ENCODE measurements at regions not wholly inside any gene's neighbourhood (a gene's known extent, or its start where the extent isn't known, plus 50 kb on each side); places are given as distances from the start of the nearest gene placed in this dataset.

DNA sequence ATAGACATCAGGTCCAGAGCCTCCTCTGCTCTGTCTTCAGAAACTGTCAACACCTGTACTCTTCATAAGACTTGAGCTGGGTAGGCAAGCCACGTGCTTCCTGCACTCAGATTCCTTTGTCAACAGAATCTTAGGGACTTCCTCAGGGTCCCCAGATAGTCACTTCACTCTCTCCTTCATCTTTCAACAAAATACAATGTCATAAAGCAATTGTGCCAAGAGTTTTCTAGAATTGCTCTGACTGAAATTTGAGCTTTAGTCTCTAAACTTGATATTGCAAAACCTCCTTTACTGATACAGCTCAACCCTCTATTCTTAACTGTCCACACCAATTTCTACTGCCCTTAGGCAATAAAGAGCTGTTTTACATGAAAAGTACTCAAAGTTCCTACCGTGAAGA lies 179.9 kb downstream of the IRS2 start:
- TF ChIP-seq, protein P1, sequence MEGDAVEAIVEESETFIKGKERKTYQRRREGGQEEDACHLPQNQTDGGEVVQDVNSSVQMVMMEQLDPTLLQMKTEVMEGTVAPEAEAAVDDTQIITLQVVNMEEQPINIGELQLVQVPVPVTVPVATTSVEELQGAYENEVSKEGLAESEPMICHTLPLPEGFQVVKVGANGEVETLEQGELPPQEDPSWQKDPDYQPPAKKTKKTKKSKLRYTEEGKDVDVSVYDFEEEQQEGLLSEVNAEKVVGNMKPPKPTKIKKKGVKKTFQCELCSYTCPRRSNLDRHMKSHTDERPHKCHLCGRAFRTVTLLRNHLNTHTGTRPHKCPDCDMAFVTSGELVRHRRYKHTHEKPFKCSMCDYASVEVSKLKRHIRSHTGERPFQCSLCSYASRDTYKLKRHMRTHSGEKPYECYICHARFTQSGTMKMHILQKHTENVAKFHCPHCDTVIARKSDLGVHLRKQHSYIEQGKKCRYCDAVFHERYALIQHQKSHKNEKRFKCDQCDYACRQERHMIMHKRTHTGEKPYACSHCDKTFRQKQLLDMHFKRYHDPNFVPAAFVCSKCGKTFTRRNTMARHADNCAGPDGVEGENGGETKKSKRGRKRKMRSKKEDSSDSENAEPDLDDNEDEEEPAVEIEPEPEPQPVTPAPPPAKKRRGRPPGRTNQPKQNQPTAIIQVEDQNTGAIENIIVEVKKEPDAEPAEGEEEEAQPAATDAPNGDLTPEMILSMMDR (conservative IDR thresholded peaks at IDR 0.05; ENCODE audit: low read depth, low read length): no peak
- peak; percentile 32 for DNase-seq (ENCODE audit: low read depth)
- H3K4me3 ChIP-seq (ENCODE audit: low read depth, low read length): no peak overlapping the region

DNA sequence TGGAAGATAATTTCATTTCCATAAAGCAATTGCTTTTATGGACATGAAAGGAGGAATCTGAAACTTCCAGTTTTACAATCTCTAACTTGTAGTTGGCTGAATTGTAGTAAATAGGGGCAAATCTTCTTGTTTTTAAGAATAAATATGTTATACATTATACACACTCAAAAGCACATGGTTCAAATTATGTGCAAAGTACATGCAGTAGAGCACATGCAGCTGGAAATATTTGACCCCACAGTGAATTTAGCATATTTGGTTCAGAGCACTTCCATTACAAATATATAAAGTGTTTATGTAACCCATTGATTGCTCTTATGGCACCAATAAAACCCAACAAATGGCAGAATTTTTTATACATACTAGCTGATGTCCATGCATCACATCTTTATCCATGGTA lies 180.5 kb downstream of the IRS2 start:
- DNase-seq (ENCODE audit: low read depth): no peak
- TF ChIP-seq, protein P1 (conservative IDR thresholded peaks at IDR 0.05; ENCODE audit: low read depth, low read length): no peak
- no peak overlapping the region for H3K4me3 ChIP-seq (ENCODE audit: low read depth, low read length)

DNA sequence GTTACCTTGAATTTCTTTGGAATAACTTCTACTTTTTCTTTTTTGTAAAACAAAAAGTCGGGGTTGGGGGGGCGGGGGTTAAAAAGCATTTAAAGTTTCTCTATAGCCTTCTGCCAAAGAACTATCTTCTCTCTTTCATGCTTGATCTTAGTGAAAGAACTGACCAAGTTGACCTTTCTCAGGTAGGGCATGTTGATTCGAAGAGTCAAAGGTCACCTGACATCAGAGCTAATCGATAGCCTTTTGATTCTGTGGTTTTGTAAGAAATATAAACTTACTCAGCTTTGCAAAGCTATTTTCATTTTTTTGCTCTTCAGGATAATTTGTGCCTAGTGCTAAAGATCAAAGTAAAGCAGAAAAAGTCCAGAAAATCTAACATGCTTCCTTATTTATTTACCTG lies 181.5 kb downstream of the IRS2 start:
- no peak overlapping the region for H3K4me3 ChIP-seq (ENCODE audit: low read depth, low read length)
- no peak for DNase-seq (ENCODE audit: low read depth)
- TF ChIP-seq, protein P1 (conservative IDR thresholded peaks at IDR 0.05; ENCODE audit: low read depth, low read length): no peak

DNA sequence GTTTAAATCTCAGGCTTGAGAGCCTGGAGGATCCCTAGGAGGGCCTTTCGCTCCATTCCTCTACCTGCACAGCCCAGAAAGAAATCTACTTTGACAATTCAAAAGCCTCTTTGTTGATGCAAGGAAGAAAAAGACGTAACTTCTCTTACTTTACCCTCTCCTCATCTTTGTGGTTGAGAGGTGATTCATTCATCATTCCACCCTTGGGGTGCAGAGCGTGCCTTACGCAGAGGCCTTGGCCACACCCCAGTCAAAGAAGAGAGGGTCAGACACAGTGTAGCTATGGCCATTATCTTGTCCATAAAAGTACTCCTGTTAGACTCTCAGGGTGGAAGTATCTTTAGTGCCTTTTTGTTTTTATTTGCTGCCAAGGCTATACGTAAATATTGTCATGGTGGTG lies 184.0 kb downstream of the IRS2 start:
- TF ChIP-seq, protein P1 (conservative IDR thresholded peaks at IDR 0.05; ENCODE audit: low read depth, low read length): no peak
- DNase-seq (ENCODE audit: low read depth): peak; percentile 43
- no peak overlapping the region for H3K4me3 ChIP-seq (ENCODE audit: low read depth, low read length)

DNA sequence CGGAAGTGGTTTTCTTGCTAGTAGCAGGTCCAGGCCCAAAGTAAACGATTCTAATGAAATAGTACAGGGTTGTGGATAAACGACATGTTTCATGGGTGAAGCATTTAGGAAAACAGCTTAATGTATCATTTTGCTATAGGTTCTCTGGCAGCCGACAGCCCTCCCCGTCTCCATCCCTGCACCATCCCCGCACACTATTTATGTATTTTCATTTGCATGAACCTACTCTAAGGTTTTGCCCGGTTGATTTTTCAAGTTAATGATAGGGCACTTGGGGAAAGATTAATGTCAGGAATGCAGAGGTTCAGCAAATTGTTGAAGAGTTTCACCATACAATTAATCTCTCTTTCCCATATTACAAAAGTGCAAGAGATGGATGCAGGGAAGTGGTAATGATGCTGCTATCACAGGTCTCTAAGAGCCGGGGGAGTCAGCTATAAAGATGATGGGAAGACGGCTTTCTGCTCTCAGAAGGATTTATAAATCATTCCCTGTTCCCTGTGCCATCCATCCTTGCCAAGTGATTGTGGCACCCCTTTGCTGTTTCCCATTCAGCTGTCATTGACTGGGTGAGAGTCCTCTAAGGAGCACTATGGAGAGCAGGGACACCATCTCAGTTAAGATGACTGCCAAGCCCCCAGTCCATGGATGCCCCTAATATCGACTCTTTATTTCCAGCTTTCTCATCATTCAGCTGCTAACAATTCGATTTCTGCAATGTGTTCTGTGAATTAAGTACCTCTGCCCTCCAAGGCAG lies 186.3 kb downstream of the IRS2 start:
- peak; percentile 13 for DNase-seq (ENCODE audit: low read depth)
- TF ChIP-seq, protein P1 (conservative IDR thresholded peaks at IDR 0.05; ENCODE audit: low read depth, low read length): no peak
- H3K4me3 ChIP-seq (ENCODE audit: low read depth, low read length): no peak overlapping the region

DNA sequence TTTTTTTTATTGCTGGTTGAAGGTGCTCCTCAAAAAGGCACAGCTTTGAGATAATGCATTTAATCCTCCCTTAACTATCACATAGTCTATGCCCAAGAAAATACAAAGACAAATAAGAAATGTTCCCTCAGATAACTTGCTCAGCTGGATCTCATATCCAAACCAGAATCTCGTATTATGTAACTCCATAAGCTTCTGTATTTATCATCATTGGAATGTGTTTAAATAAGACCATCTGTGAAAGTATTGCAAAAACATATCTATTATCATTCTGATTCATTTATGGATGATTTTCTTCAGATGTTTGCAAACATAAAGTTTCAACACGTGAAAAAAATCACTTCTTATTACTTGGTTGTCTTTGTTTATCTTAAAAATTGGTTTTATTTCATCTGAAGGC lies 190.9 kb downstream of the IRS2 start:
- peak; percentile 68 for DNase-seq (ENCODE audit: low read depth)

More for the DNA sequence above, 190.9 kb downstream of the IRS2 start:
- H3K4me3 ChIP-seq (ENCODE audit: low read depth, low read length): no peak overlapping the region
- TF ChIP-seq, protein P1 (conservative IDR thresholded peaks at IDR 0.05; ENCODE audit: low read depth, low read length): no peak

All from choroid plexus epithelial cell (primary cell).